Esophagus squamous epithelium (tissue), 4 donors: ENCODE measurements at regions not wholly inside any gene's neighbourhood (a gene's known extent, or its start where the extent isn't known, plus 50 kb on each side); places are given as distances from the start of the nearest gene placed in this dataset.

Experiments used
- CTCF ChIP-seq, 6 experiments: fragments of 450-650 bp in 4 of 6; fragments of 200-600 bp in 2 of 6; sonication (generic) in 2 of 6; IDR thresholded peaks; one replicate each; pipeline ENCODE4 v1.5.1; 2016 to 2019; ENCODE audit warnings: antibody characterized with exemption in 6 of 6, mild to moderate bottlenecking in 4 of 6, moderate library complexity in 4 of 6
- POLR2A ChIP-seq, 4 donors: fragments of 450-650 bp; IDR thresholded peaks; one replicate each; pipeline ENCODE4 v1.6.1; 2017; ENCODE audit warnings: antibody characterized with exemption in 4 of 4, mild to moderate bottlenecking in 4 of 4, moderate library complexity in 3 of 4

DNA sequence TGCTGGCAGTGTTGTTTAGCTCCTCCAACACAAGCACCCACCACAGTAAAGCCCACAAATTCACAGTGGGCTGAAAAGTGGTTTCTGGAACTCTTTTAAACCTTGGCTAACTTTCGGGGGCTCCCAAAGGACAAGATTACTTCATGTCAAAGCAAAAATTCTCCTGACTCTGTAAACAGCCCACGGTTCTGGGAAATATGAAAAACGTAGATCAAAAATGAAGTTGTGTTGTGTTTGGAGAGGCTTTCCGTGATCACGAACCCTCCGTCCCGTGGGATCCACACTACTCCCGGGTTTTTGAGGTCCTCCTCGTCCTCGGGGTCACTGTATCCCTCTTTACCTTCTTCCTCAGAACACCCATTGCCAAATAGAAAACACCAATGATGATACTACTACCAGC is 159.0 kb upstream of the RUNX1 start:
- no peak for TF ChIP-seq CTCF (IDR thresholded peaks at IDR 0.05)
- no peak for TF ChIP-seq POLR2A (IDR thresholded peaks at IDR 0.05)
